Stimulated activated CD4-positive, alpha-beta T cell treated with anti-CD3 and anti-CD28 coated beads, Interleukin-4, amount 100 ng/mL, for 48 hours (primary cell): ENCODE measurements at regions not wholly inside any gene's neighbourhood (a gene's known extent, or its start where the extent isn't known, plus 50 kb on each side); places are given as distances from the start of the nearest gene placed in this dataset.
"Not testable (repeated sequence)": the region's sequence is repeated elsewhere in the genome, so short reads cannot be mapped to it uniquely, and the experiment has no call there.

Experiments used
- DNase-seq, 2 donors: peaks; one replicate each; pipeline ENCODE4 v3.0.0-alpha.2; 2020; ENCODE audit warnings: low read depth in 2 of 2

GRCh38 chrY:8151561-8151960, 1185.7 kb upstream of the TSPY4 start:
- DNase-seq = no peak

GRCh38 chrY:8128578-8128977, 1208.7 kb upstream of the TSPY4 start:
- no peak for DNase-seq

DNA sequence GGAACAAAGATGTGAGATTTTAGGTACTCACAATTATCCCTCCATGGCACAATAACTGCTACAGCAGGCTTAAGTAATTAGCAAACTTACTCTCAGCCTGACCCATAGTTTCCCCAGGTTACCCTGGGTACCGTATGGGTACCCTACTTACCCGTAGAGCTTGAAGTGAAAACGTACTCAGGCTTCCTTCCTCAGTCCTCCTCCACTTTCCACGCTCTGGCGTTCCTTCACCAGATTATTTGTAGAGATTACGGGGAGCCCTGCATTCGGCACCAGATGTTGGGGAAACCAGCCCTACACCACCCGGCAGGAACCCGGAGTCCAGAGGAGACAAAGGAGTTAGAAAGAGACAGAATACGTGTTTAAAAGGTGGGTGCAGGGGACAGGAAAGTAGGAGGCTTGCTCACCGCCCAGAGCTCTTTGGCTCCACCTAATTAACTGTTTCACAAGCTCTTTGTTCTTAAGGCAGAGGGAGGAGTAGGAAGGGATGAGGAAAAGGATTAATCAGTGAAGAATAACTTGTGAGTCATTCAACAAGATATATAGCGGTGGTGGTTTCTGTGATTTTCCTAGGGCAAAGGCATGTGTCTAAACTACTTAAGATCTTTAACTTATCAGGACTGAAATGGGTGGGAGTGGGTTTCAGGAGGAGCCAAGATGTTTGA, 1211.2 kb upstream of the TSPY4 start:
- DNase-seq = no peak

DNA sequence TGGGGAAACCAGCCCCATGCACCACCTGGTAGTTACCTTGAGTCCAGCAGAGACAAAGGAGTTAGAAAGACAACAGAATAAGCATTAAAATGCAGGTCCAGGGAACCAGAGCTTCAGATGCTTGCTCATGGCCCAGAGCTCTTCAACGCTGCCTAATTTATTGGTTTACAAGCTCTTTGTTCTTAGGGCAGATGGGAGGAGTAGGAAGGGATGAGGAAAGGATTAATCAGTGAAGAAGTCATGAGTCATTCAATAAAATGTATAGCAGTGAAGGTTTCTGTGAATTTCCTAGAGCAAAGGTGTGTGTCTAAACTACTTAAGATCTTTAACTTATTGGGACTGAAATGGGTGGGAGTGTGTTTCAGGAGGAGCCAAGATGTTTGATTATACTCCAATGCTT, 1210.3 kb upstream of the AMELY start:
- DNase-seq = no peak

GRCh38 chrY:8094429-8094828, 1182.9 kb upstream of the AMELY start:
- no peak for DNase-seq

GRCh38 chrY:8092926-8093325, 1181.4 kb upstream of the AMELY start:
- no peak for DNase-seq

DNA sequence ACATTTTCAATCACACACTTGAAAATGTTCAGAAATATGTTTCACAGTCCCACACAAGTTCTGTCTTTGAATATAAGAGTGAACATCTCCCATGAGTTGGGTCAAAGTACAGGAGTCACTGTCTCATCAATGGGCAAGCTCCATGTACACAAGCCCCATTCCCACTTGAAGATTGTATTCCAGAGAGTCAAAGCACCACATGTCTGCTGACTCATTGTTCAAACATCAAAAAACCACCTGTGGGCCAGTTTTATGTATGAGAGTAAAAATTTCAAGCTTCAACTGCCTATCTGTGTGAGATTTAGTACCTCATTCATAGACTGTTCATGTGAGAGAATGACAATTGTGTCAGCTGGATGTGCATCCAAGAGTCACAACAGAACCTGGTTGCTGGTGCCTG, 1174.4 kb upstream of the AMELY start:
- DNase-seq = no peak

GRCh38 chrY:8084192-8084591, 1172.6 kb upstream of the AMELY start:
- no peak for DNase-seq

DNA sequence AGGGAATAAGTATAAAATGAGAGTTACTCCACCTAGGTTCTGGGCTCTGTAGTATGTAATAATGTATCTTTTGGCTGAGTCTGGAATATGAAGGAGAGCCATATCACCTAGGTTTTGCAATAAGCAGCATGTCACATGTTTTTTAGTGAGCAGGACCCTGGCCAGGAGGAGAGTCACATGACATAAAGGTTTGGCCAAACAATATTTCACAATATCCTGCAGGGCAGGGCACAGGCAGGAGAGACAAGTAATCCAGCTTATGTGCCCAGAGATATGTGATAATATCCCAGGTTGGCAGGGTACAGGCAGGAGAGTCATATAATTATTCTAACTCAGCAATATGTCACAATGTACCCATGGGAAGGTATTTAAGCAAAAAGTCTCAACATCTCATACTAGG, 1169.6 kb upstream of the AMELY start:
- DNase-seq = no peak

DNA sequence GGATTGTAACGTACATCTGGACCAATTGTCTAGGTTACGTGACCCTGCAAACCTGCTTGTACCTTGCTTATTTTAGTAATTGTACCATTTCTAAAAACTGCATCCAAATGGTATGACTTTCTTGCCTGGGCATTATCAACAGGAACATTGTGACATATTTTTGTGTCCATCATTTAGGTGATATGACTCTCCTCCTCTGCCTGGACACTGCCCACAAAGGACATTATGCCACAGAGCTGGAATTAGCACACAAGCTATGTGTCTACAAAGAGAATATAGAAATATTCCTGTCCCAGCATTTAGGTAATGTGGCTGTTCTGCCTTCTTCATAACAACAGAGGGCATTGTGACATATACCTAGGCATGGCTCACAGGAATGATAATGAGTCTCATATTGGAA, 1153.7 kb upstream of the AMELY start:
- no peak for DNase-seq

- DNase-seq = no peak
Measured at GRCh38 chrY:8064500-8064899, 1152.9 kb upstream of the AMELY start.

- DNase-seq = no peak
Measured at GRCh38 chrY:8063973-8064372, 1152.4 kb upstream of the AMELY start.

GRCh38 chrY:8058613-8059012, 1147.1 kb upstream of the AMELY start:
- DNase-seq = no peak

DNA sequence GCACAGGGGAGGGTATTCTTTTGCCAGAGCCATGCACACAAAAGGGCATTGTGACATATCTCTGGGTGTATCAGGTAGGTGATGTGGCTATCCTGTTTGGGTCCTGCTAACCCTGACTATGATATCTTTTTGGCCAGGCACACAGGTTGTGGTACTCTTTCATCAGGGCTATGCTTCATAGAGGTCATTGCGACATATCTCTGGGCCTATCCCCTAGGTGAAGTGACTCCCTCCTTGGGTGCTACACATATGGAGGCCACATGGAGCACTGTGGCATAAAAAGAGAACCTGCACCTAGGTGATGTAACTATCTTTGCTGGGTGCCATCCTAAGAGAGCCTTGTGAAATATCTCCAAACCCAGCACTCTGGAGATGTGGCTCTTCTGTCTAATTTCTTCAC, 1139.8 kb upstream of the AMELY start:
- DNase-seq = no peak

DNA sequence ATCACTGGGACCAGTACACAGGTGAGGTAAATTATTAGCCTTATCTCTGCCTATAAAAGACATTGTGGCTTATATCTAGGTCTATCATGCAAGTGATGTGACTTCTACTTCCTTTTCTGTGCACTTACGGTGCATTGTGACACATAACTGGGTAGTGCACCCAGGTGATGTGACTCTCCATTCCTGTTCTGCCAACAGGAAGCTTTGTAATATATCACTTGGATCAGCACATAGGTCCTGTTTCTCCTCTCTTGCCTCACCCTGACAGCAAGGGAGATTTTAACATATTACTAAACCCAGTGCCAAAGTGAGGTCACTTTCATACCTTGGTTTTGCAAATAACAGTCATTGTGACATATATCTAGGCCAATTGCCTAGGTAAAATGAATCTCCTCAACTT, 1129.7 kb upstream of the AMELY start:
- no peak for DNase-seq

GRCh38 chrY:8036563-8036962, 1125.0 kb upstream of the AMELY start:
- DNase-seq = no peak

GRCh38 chrY:8035653-8036052, 1124.1 kb upstream of the AMELY start:
- no peak for DNase-seq

DNA sequence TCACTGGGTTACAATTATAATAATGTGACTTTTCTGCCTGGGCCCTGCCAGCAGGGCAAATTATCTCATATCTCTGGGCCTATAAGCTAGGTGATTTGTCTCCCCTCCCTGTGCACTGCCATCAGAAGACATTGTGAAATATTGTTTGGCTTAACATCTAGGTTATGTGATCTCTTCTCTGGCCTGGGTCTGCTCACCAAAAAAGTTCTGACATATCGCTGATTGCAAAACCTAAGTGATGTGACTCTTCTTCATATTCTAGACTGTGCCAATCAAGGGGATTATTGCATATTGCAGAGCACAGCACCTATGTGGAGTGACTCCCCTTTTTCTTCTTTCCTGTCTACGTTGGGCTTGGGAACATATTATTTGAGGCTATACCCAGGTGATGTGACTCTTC, 1123.1 kb upstream of the AMELY start:
- no peak for DNase-seq

DNA sequence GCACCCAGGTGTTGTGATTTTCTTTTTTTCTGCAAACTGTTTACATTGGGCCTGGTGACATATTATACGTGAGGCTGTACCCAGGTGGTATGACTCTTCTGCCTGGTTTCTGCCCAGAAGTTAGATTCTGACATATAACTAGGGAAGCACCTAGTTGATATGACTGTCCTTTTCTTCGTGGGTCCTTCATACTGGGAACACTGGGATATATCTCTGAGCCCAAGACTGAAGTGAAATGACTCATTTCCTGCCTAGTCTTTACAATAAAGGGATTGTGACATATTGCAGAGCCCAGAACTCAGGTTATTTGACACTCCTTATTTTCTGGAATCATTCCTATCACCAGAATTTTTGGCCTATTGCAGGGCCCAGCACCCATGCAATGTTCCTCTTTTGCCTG, 1121.6 kb upstream of the AMELY start:
- DNase-seq = no peak

DNA sequence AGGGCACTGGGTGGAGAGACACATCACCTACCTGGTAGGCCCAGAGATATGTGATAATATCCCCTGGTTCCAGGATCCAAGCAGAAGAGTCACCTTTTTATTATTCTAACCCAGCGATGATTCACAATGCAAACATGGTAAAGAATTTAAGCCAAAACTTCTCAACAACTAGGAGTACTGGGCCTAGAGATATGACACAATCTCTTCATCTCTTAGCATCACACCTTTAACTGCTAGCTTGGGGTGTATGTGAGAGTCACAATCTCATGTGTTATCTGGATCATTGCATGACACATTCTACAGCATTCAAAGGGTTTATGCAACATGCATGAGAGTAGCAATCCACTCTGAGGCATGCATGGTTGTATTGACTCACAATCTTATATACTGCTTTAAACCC, 1109.0 kb upstream of the AMELY start:
- no peak for DNase-seq

DNA sequence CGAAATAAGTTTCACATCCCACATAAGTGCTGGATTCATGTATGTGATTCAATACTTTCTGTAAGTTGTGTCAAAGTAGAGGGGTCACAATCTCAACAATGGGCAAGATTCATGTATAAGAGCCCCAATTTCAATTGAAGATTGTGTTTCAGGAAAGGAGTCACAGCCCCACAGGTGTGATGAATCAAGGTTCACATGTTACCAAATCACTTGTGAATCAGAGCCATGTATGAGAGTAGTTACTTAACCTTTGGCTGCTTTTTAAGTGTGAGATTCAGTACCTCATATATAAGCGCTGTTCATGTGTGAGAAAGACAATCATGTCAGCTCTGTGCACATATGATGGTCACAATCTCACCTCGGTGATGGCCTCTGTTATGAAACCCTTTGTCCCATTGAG, 1100.0 kb upstream of the AMELY start:
- DNase-seq = no peak

GRCh38 chrY:8004196-8004595, 1092.6 kb upstream of the AMELY start:
- peak in 1 of 2 donors; percentile 13 for DNase-seq

DNA sequence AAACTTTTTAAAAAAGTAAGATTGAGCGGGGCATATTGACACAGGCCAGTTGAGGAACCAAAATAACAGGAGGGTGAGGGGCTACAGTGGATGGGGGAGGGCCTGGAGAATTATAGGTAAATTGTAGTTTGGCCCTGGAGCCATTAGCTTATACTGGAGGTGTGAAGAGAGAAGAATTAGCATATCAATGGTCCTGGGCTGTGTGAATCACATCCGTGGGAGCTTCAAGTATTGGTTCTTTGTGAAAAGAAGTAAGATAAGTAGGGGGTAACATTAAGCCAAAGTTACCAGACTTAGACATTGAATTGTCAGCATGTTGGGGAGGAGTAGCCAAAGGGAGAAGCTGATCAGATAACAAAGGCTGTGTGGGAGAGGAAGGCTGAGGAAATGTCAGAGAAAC, 1085.2 kb upstream of the AMELY start:
- no peak for DNase-seq

GRCh38 chrY:7994781-7995180, 1083.2 kb upstream of the AMELY start:
- DNase-seq = not testable (repeated sequence)
